Muscle of arm (tissue), 1 donor: ENCODE measurements at regions not wholly inside any gene's neighbourhood (a gene's known extent, or its start where the extent isn't known, plus 50 kb on each side); places are given as distances from the start of the nearest gene placed in this dataset.

ENCODE experiments used
- DNase-seq: peaks from one replicate; pipeline ENCODE4 v3.0.0-alpha.2; 2013

DNA sequence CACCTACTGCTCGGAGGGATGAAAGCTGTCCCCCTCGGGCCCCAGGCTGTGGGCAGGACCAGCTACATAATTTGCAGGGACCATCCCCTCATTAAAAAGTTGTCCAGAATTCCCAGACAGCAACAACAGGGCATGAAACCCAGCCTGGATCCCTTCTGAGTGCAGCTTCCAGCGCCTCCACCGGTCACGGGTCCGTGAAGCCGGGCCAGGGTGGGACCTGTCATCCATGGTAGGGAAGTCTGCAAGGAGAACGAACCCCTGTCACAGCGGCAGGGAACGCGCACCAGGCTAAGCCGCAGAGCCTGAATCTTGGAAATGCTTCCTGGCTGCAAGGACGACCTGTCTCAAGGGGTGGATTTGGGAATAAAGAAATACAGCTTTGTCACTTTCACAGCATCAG, 214.2 kb downstream of the RBFOX3 start:
- no peak for DNase-seq

DNA sequence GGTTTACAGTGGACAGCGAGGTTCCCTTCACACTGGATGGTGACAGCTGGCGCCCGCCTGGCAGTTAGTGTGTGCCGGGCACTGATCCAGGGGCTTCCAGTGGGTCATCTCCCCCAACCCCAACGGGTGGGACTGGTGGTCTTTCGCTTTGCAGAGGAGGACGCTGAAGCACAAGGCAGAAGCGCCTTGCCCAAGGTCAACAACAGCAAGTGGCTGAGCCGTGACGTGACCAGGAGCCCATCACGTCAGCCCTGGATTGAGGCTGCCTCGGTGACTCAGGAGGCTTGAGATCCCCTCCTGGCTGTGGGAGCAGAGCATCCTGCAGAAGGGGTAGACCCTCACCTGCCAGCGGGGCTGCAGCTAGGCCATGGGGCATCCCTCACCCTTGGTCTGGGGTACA, 215.3 kb downstream of the RBFOX3 start:
- no peak for DNase-seq

DNA sequence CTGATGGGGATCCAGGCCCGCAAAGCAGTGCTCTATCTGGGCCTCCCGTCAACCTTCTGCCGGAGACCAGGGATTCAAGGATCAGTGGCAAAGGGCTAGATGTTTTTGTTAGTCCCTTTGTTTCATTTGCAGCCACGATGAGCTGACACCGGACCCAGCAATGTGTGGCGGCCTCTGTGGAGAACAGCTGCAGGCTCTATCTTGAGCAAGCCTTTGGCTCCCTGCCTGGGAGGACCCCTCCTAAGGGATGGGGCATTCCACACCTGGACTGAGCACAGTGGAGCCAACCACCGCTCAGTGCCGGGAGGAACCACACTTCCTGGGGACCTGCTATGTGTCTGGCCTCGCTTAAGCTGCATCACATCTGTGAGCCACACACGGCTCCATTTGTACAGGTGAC, 215.8 kb downstream of the RBFOX3 start:
- no peak for DNase-seq

DNA sequence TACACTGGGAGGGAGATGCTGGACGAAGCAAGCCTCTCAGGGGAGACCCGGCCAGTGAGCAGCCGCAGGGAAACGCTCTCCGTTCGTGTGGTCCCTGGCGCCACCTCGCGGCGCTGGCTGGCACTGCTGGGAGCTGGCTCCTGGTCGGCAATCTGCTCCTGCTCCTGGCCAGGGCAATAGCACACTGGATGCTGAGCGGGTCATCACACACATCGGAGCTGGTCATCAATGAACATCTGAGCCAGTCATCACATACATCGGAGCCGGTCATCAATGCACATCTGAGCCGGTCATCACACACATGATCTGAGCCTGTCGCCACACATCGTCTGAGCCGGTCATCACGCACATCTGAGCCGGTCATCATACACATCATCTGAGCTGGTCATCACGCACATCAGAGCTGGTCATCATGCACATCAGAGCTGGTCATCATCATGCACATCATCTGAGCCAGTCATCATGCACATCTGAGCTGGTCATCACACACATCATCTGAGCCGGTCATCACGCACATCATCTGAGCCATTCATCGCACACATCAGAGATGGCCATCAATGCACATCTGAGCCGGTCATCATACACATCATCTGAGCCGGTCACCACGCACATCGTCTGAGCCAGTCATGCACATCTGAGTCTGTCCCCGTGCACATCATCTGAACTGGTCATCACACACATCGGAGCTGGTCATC, 217.3 kb downstream of the RBFOX3 start:
- DNase-seq, result peak; percentile 83

DNA sequence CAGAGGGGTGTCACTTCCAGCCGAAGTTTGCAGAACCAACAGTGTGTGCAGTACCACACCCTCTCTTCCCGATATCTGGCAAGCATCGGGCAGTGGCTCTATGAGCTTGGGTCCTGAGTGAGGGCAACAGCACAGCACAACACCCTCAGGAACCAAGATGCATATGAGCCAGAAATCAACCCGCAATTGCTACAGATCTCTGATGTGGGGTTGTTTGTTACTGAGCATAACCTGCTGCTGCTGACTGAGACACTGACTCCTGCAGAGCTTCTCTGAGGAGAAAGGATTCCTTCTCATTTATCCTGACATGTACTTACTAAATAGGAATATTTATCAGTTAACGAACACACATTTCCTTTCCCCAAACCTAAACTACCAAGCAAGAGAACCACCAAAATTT, 218.3 kb downstream of the RBFOX3 start:
- no peak for DNase-seq

DNA sequence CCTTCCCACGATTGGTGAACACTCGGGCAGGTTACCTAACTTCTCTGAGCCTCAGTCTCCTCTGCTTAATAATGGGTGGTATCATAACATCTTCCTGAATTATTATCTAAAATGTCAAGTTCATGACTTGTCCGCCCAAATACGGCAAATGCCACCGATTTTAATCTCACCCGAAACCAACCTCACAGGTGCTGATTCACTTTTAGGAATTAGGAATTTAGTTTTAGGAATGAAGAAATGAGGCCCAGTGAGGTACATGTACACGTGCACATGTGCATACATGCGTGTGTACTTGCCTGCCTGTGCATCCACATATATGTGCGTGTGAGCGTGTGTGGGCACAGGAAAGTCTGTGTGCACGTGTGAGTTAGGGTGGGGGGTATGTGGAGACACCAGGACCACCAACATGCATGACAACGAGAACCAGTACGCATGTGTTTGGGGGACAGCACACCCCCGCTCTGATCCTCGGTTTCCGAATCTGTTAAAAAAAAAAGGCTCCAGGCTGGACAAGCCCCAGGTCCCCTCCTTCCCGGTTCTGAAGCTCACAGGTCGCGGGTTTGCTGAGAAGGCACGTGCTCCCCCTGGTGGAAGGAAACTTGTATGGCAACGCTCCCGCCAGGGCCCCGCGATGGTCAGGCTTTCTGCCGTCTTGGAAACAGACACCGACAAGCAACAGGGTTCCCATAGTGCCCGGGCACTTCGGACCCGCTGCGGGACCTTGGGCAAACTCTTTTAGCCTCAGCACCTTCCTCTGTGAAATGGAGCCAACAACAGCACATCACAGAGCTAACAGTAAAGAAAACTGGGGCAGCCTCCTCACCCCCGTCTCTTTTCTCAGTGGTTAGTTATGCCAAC, 219.2 kb downstream of the RBFOX3 start:
- peak; percentile 86 for DNase-seq

GRCh38 chr17:79389896-79390295, 221.0 kb downstream of the RBFOX3 start:
- DNase-seq, result no peak

GRCh38 chr17:79388556-79389295, 222.1 kb downstream of the RBFOX3 start:
- peak; percentile 63 for DNase-seq

- DNase-seq, result no peak
These were observed 223.1 kb downstream of the RBFOX3 start for GRCh38 chr17:79387783-79388182.

- no peak for DNase-seq
These were observed 224.8 kb downstream of the RBFOX3 start for GRCh38 chr17:79385962-79386563.

- DNase-seq, result no peak
These were observed 228.5 kb downstream of the RBFOX3 start for GRCh38 chr17:79382313-79382712.

DNA sequence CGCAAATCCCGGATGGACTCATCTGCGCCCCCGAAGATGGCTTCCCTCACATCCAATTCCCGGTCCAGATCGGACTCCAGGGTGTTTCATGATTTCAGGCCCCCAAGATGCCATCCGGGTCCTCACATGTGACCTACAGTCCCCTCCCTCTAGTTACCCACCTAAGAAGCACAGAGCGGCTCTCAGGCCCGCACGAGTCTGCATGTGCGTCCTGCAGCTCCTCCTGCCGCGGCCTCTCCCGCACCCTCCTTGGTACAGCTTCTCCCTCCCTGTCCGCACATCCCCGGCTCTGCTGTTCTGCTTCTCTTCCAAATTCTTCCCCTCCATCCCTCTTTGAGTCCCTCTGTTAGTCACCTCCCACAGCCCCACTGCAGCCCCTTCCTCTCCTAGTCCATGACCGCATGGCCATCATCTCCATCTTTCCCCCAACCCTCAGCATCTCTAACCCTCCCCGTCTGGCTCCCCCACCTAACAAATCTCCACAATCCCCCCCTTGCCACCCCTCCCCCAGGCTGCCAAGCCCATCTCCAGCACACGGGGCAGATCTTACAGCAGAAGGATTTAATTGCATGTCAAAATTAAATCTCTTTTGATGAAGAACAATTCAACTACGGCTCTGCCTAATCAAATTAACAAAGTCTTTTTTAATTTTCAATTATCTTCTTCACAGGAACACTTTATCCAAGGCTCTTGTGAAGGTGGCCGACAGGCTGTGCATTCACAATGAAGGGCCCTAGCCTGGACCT, 231.0 kb downstream of the RBFOX3 start:
- DNase-seq, result no peak

DNA sequence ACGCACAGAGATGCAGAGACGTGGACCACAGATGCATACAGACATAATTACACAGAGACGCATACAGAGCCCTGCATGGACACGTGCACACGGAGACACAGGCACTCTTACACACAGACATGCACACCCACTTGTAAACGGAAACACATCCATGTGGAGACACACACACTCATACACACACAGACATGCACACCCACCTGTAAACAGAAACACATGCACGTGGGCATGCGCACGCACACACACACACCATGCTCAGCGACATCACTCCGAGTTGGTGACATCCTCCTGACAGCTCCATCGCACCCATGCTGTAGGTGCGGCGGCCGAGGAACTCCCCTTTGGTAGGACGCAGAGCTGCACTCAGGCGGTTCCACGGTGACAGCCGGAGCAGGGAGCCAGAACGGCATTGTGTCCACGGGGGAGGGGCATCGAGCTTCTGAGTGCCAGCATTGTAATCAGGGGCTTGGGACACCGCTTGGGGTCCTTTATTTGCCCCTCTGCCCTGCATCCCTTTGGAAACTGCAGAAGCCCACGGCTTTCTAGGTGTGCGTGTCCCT, 233.5 kb downstream of the RBFOX3 start:
- DNase-seq, result no peak

DNA sequence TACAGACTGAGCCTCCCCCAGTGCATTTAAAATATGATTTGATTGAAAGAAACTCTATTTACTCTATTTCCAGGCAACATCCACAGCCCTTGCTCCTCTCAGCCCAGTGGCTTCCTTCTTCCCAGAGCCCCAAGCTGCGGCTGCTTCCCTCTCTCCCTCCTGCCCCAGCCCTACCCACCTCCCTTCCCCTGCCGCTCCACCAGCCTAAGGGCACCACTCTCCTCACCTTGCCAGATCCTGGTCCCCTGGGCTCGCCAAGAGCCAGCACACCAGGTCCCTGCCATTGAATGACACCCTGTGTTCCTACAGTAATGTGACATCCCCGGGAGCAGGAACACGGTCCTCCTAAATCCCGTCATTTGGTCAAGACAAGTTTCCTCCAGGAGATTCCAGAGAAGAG, 236.0 kb downstream of the RBFOX3 start:
- no peak for DNase-seq

DNA sequence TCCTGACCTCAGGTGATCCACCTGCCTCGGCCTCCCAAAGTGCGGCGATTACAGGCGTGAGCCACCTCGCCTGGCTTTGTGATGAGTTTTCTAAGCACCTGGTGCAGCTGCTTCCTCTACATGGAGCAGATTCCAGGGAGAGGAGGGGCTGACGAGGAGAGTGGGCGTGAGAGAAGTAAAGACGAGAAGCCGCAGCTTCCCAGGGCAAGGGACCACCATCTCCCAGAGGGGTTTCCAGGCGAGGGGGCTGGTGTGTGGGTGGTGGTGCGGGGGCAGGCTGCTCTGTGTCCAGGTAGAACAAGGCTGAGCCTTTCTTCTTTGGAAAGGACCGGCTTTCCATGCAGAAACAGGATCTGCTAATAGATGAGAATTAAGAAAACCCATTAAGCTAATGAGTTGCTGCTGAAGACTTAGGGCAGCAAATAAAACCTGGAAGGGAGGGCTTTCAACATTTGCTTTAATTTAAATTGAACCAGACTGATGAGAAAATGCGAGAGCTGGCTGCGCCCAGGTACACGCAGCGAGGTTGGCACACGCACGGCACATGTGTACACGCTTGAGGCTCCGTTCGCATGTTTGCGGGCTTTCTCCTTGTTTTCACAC, 236.7 kb downstream of the RBFOX3 start:
- DNase-seq, result no peak

GRCh38 chr17:79372470-79373238, 238.2 kb downstream of the RBFOX3 start:
- no peak for DNase-seq

- DNase-seq, result no peak
These were observed 238.9 kb downstream of the RBFOX3 start for GRCh38 chr17:79371984-79372383.

DNA sequence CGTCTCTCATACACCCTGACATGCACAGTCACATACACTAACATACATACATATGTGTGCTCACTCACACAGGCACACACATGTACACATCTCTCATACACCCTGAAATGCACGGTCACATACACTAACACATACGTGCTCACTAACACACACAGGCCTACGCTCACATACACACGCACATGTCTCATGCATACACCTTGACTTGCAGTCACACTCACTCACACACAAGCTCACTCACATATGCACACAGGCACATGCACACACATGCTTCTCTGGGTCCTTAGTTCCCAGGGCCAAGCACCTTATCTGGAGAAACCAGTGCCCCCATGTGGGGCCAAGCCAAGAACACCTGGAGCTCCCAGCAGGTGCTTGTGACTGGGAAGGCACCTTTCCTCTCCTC, 240.3 kb downstream of the RBFOX3 start:
- DNase-seq, result no peak

DNA sequence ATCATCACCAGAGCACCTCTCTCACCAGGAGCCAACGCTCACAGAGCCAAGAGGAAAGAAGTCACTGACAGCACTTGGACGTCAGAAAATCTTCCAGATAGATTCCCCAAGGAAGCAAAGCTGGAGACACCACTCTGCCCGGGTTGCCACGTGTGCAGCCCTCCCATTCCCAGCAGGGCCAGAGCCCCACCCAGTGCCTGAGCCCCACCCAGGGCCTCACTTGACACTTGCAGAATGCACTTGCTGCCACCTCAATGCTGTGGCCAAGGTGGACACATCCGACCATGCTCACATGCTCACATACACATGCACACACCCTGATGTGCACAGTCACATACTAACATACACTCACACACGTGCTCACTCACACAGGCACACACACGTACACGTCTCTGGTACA, 240.7 kb downstream of the RBFOX3 start:
- no peak for DNase-seq

DNA sequence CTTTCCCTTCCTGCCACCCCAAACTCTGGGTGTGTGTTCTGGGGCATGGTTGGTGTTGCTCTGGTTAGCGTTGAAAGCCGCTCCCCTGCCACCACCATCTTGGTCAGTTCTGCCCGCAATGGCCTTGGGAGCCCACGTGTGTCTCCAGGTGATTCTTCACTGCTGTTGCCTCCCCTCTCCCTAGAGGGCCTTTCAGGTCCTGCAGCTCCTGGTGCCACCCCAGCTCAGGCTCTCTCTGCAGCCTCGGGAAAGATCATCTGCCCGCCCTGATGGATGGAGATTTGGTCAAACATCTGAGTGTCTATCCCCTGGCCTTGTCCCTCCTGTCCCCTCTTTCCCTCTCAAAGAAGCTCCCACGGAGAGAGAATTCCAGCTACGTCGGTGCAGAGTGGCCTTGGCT, 241.3 kb downstream of the RBFOX3 start:
- no peak for DNase-seq
